COR-L47 (cell line): ENCODE measurements at regions not wholly inside any gene's neighbourhood (a gene's known extent, or its start where the extent isn't known, plus 50 kb on each side); places are given as distances from the start of the nearest gene placed in this dataset.

Experiments used
- DNase-seq: peaks from one replicate; lab custom pipeline; 2025; lab: John Stamatoyannopoulos, UW

- no peak for DNase-seq
Measured at GRCh38 chr1:238005116-238005515, 114.4 kb upstream of the ZP4 start.

DNA sequence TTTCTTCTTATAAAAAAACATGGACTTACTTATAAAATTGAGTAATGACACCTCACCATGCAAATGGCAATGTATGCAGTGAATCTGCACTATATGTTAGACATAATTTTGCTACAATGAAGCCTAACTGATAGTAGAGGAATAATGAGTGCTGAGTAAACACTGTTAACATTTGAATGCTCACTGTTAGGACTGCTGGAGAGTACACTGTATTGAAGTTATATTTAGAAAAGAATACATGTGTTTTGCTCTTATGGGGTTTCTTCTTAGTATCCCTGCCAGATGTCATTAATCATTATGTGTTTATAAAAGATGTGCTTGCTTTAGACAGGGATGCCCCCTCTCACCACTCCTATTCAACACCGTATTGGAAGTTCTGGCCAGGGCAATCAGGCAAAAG is 111.1 kb upstream of the ZP4 start:
- no peak for DNase-seq

GRCh38 chr1:237999426-238000052 is 108.8 kb upstream of the ZP4 start:
- no peak for DNase-seq

- DNase-seq: no peak
Measured at GRCh38 chr1:237998581-237998980, 107.9 kb upstream of the ZP4 start.

DNA sequence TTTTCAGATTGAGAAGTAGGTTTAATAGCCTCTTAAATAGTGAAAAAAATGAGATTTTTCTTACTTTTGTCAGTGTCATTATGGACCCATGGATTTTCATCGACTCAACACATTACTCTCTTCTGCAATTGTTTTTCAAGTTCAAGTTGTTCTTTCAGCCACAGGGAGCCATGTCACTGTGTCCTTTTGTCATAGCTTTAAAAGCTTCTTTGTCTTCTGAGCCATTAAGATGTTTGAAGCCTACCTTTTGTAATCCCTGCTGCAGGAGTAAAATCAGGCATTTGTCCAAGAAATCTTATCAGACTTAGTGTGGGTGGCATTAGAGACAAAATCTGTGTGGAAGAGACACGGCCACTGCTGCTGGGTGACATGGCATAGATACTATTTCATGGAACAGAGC is 92.8 kb upstream of the ZP4 start:
- DNase-seq: peak; percentile 14

DNA sequence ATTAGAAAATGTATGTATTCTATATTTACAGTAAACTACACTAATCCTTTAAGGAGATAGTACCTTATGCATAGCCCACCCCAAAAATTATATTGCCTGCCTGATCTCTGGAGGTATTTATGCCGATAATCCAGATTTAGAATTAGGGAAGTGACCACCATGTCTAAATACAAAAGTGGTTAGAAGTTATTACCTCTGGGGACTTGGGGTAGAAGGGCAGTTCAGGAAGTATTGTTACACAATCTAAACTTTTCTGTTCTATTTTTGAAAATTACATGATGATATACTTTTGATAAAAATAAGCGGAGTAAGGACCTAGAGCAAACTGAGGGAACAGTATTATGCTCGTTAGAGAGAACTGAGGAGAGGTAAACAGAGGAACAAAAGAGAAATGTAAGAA is 90.5 kb upstream of the ZP4 start:
- DNase-seq: no peak

DNA sequence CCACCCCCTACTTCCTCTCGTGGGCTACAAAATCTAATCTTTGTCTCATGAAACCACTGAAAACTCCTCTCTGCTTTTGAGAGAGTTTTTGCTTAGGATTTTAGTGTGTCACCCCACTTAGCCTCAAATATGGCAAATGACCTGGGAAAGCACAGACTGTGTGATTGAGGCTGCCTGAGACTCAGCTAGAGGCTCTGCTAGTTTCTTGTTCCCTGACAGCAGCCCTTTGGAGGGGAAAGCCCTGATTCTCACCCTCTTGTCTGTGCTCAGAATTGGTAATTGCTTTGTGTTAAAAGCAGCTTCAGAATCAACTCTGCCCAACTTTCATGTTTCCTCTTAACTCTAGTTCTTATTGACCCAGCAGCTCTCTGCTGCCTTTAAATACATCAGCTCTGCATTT is 85.6 kb upstream of the ZP4 start:
- no peak for DNase-seq

DNA sequence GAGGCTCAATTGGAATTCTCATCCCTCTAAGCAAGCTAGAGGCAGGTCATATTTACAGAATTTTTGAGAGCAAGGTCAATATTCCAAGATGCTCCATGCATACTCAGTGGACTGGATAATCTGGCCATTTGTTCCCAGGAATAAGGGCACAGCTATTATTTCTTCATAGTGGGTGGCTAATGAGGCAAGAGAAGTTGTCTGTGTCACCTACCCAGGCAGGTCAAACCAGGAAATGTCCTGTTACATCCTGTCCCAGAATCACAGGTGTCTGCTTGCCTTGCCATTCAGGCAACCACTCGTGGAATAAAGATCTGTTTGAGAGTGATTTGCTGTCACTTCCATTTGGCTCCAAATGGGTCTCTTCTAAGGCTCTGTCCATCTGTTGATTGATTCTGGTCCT is 85.2 kb upstream of the ZP4 start:
- DNase-seq: no peak

GRCh38 chr1:237975376-237975775 is 84.7 kb upstream of the ZP4 start:
- no peak for DNase-seq

GRCh38 chr1:237972186-237972585 is 81.5 kb upstream of the ZP4 start:
- DNase-seq: no peak

- DNase-seq: no peak
Measured at GRCh38 chr1:237962985-237963384, 72.3 kb upstream of the ZP4 start.

DNA sequence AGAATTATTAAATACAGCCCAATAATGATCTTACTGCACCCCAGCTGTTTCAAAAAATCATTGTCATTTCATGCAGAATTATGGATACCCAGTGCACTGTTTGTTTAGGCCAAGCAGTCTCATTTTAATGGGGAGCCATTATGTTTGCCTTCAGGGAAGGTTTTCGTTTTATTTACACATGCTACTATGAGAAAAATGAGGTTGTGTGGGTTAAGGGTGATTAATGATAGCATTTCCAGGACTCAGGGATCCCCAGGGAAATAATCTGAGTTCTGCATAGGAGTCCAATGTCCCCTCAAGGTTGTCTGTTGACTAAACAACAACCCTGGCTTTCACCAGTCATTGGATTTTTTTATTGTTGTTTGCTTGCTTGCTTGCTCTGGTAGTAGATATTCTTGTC is 71.0 kb upstream of the ZP4 start:
- DNase-seq: no peak

GRCh38 chr1:237959838-237960237 is 69.1 kb upstream of the ZP4 start:
- no peak for DNase-seq

DNA sequence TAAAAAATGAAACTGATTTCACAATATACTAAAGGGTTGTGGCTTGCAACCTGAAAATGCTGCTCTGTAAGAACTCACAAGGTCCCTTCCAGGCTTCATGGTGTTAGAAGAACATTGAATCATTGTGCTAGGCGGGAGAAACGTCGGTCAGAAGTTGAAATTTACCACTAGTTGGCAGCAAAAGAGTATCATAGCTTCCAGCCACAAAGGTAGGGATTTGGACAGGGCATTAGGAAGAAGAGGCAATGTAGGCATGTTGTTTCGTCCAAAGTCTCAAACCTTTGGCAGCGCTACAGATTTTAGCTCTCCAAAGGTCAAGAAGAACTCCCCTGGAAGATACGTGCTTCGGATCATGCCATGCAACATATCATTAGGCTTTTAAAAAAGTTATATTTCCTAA is 62.5 kb upstream of the ZP4 start:
- DNase-seq: no peak
